Keratinocyte (primary cell): ENCODE measurements at regions not wholly inside any gene's neighbourhood (a gene's known extent, or its start where the extent isn't known, plus 50 kb on each side); places are given as distances from the start of the nearest gene placed in this dataset.

Experiments used
- CTCF ChIP-seq, 3 experiments: IDR thresholded peaks in 1 of 3; conservative IDR thresholded peaks in 1 of 3; optimal IDR thresholded peaks in 1 of 3; 2 replicates in 2 of 3; 3 replicates in 1 of 3; pipeline versions ENCODE3 to v1.5.1; 2011; ENCODE audit warnings: low read length in 3 of 3, mild to moderate bottlenecking in 3 of 3, moderate library complexity in 2 of 3, control low read depth in 1 of 3, inconsistent platforms in 1 of 3; ENCODE audit not compliant: insufficient read depth in 2 of 3; ENCODE audit errors: extremely low read depth in 1 of 3
- EZH2 ChIP-seq: IDR thresholded peaks from one replicate; pipeline ENCODE4 v1.6.1; 2012; ENCODE audit warnings: inconsistent platforms, mild to moderate bottlenecking, low read length, moderate library complexity

GRCh38 chr11:37343290-37343689, 745.3 kb upstream of the RAG2 start:
- TF ChIP-seq CTCF (optimal IDR thresholded peaks at IDR 0.05 in 1 of 3, IDR thresholded peaks at IDR 0.05 in 1 of 3, conservative IDR thresholded peaks at IDR 0.05 in 1 of 3; ENCODE audit: extremely low read depth in 1 of 3, insufficient read depth in 2 of 3, low read length in 3 of 3): no peak
- TF ChIP-seq EZH2: no peak
